H9 (cell line): ENCODE measurements at regions not wholly inside any gene's neighbourhood (a gene's known extent, or its start where the extent isn't known, plus 50 kb on each side); places are given as distances from the start of the nearest gene placed in this dataset.

Source experiments
- DNase-seq: peaks from one replicate; pipeline ENCODE4 v3.0.0-alpha.2; 2017
- H2AFZ ChIP-seq: one replicate; pipeline ENCODE4 v1.6.1; 2013; ENCODE audit warnings: mild to moderate bottlenecking, low read length, control low read depth, moderate library complexity
- H2AK5ac ChIP-seq: 2 replicates; pipeline ENCODE4 v1.6.1; 2013; ENCODE audit warnings: low read length, control low read depth, mixed read lengths; ENCODE audit not compliant: insufficient read length
- H2BK120ac ChIP-seq: one replicate; pipeline ENCODE4 v1.6.1; 2013; ENCODE audit warnings: low read depth, mild to moderate bottlenecking, low read length, control low read depth, inconsistent platforms; ENCODE audit not compliant: poor library complexity, severe bottlenecking
- H2BK12ac ChIP-seq: 2 replicates; pipeline ENCODE4 v1.6.1; 2013; ENCODE audit warnings: low read length, control low read depth, mixed read lengths, low read depth; ENCODE audit not compliant: insufficient read length
- H2BK15ac ChIP-seq: 2 replicates; pipeline ENCODE4 v1.6.1; 2013; ENCODE audit warnings: low read depth, low read length, control low read depth
- H2BK20ac ChIP-seq: one replicate; pipeline ENCODE4 v1.6.1; 2013; ENCODE audit warnings: low read depth, mild to moderate bottlenecking, low read length, control low read depth, inconsistent platforms; ENCODE audit not compliant: poor library complexity, severe bottlenecking
- H2BK5ac ChIP-seq: 2 replicates; pipeline ENCODE4 v1.6.1; 2013; ENCODE audit warnings: low read length, control low read depth, mixed read lengths; ENCODE audit not compliant: insufficient read length
- H3K14ac ChIP-seq: 2 replicates; pipeline ENCODE4 v1.6.1; 2013; ENCODE audit warnings: low read length, control low read depth; ENCODE audit not compliant: insufficient read depth
- H3K18ac ChIP-seq: 2 replicates; pipeline ENCODE4 v1.6.1; 2013; ENCODE audit warnings: low read depth, mild to moderate bottlenecking, mixed read lengths, low read length, control low read depth; ENCODE audit not compliant: insufficient read length
- H3K23ac ChIP-seq: 2 replicates; pipeline ENCODE4 v1.6.1; 2013; ENCODE audit warnings: low read length, control low read depth, mixed read lengths, low read depth; ENCODE audit not compliant: insufficient read length
- H3K23me2 ChIP-seq: 2 replicates; pipeline ENCODE4 v1.6.1; 2013; ENCODE audit warnings: low read depth, mild to moderate bottlenecking, mixed read lengths, low read length, control low read depth; ENCODE audit not compliant: insufficient read length, poor library complexity, severe bottlenecking
- H3K27ac ChIP-seq: 2 replicates; pipeline ENCODE4 v1.5.1; 2013; ENCODE audit warnings: low read length, control low read depth, mixed read lengths, low read depth; ENCODE audit not compliant: insufficient read length
- H3K27me3 ChIP-seq: 2 replicates; pipeline ENCODE4 v1.6.1; 2013; ENCODE audit warnings: low read length, control low read depth, inconsistent platforms; ENCODE audit not compliant: insufficient read depth
- H3K4ac ChIP-seq: 2 replicates; pipeline ENCODE4 v1.6.1; 2013; ENCODE audit warnings: low read depth, mild to moderate bottlenecking, control low read depth, inconsistent platforms, low read length, moderate library complexity
- H3K4me1 ChIP-seq: 2 replicates; pipeline ENCODE4 v1.6.1; 2013; ENCODE audit warnings: low read length, control low read depth, inconsistent platforms; ENCODE audit not compliant: insufficient read depth
- H3K4me2 ChIP-seq: 2 replicates; pipeline ENCODE4 v1.6.1; 2013; ENCODE audit warnings: low read length, control low read depth, mixed read lengths; ENCODE audit not compliant: insufficient read length, insufficient read depth
- H3K56ac ChIP-seq: 2 replicates; pipeline ENCODE4 v1.6.1; 2013; ENCODE audit warnings: low read depth, mild to moderate bottlenecking, mixed read lengths, low read length, control low read depth; ENCODE audit not compliant: insufficient read length
- H3K79me1 ChIP-seq: 2 replicates; pipeline ENCODE4 v1.6.1; 2013; ENCODE audit warnings: low read depth, mild to moderate bottlenecking, moderate library complexity, low read length, control low read depth, inconsistent platforms; ENCODE audit not compliant: insufficient read depth, poor library complexity, severe bottlenecking
- H3K79me2 ChIP-seq: 2 replicates; pipeline ENCODE4 v1.6.1; 2013; ENCODE audit warnings: low read length, control low read depth, inconsistent platforms; ENCODE audit not compliant: insufficient read depth
- H3K9ac ChIP-seq: 2 replicates; pipeline ENCODE4 v1.6.1; 2013; ENCODE audit warnings: low read length, control low read depth, mixed read lengths; ENCODE audit not compliant: insufficient read length; ENCODE audit errors: extremely low read depth
- H3K9me3 ChIP-seq: one replicate; pipeline ENCODE4 v1.6.1; 2013; ENCODE audit warnings: low read depth, low read length, inconsistent platforms; ENCODE audit not compliant: control insufficient read depth
- H3T11ph ChIP-seq: one replicate; pipeline ENCODE4 v1.6.1; 2013; ENCODE audit warnings: mild to moderate bottlenecking, low read length, control low read depth, inconsistent platforms
- H4K20me1 ChIP-seq: one replicate; pipeline ENCODE4 v1.6.1; 2013; ENCODE audit not compliant: control insufficient read depth, insufficient read length, insufficient read depth
- H4K5ac ChIP-seq: 2 replicates; pipeline ENCODE4 v1.6.1; 2013; ENCODE audit warnings: low read depth, mild to moderate bottlenecking, mixed read lengths, low read length, control low read depth; ENCODE audit not compliant: insufficient read length
- H4K8ac ChIP-seq: replicated peaks from 2 replicates; pipeline ENCODE4 v1.6.1; 2013; ENCODE audit warnings: low read length, control low read depth, mixed read lengths, low read depth; ENCODE audit not compliant: insufficient read length
- H4K91ac ChIP-seq: 2 replicates; pipeline ENCODE4 v1.6.1; 2013; ENCODE audit warnings: low read depth, mild to moderate bottlenecking, moderate library complexity, mixed read lengths, low read length, control low read depth; ENCODE audit not compliant: insufficient read length
- H3K27ac Mint-ChIP-seq, 3 experiments: 2 replicates in 2 of 3; 3 replicates in 1 of 3; pipeline ENCODE4 v1.8.0; 2020 to 2021; ENCODE audit warnings: mixed read lengths in 3 of 3, mild to moderate bottlenecking in 1 of 3, moderate library complexity in 1 of 3
- H3K27me3 Mint-ChIP-seq: 2 replicates; pipeline ENCODE4 v1.8.0; 2021; ENCODE audit warnings: low read depth, mild to moderate bottlenecking, moderate library complexity, mixed read lengths
- H3K36me3 Mint-ChIP-seq, 3 experiments: 2 replicates in 2 of 3; 3 replicates in 1 of 3; pipeline ENCODE4 v1.8.0; 2020 to 2021; ENCODE audit warnings: low read depth in 3 of 3, mixed read lengths in 3 of 3; ENCODE audit not compliant: insufficient read depth in 1 of 3
- H3K4me1 Mint-ChIP-seq, 2 experiments: 2 replicates each; pipeline ENCODE4 v1.8.0; 2020; ENCODE audit warnings: mixed read lengths in 2 of 2
- H3K4me3 Mint-ChIP-seq, 2 experiments: 2 replicates in 1 of 2; 3 replicates in 1 of 2; pipeline ENCODE4 v1.8.0; 2020 to 2021; ENCODE audit warnings: mild to moderate bottlenecking in 2 of 2, mixed read lengths in 2 of 2, moderate library complexity in 1 of 2
- H3K9me3 Mint-ChIP-seq, 2 experiments: 2 replicates in 1 of 2; 3 replicates in 1 of 2; pipeline ENCODE4 v1.8.0; 2020; ENCODE audit warnings: mild to moderate bottlenecking in 2 of 2, mixed read lengths in 2 of 2, moderate library complexity in 1 of 2
- CTCF ChIP-seq: fragments of 200-600 bp; sonication (generic); conservative IDR thresholded peaks from 3 replicates; pipeline ENCODE4 v1.8.0; 2021; ENCODE audit warnings: antibody characterized with exemption, mild to moderate bottlenecking

- Histone ChIP-seq H3K4me2 (no peak overlapping the region), H3K27ac (no peak overlapping the region), H2BK120ac (no peak overlapping the region), H3K9me3 (no peaks in the 10 kb centered on the region), H3K9ac (no peak overlapping the region), H4K20me1 (no peaks in the 10 kb centered on the region), H2BK12ac (no peak overlapping the region), H3K23me2 (no peaks in the 10 kb centered on the region), H3K18ac (no peak overlapping the region), H2AFZ (no peak overlapping the region), H4K5ac (no peak overlapping the region), H3K27me3 (no peaks in the 10 kb centered on the region), H2AK5ac (no peak overlapping the region), H3K4ac (no peak overlapping the region), H4K91ac (no peak overlapping the region), H3K4me1 (no peaks in the 10 kb centered on the region), H3K23ac (no peak overlapping the region), H2BK20ac (no peak overlapping the region), H3T11ph (no peak overlapping the region), H4K8ac (no peak overlapping the region), H2BK5ac (no peak overlapping the region), H3K79me2 (no peaks in the 10 kb centered on the region), H3K56ac (no peak overlapping the region), H3K14ac (no peak overlapping the region), H2BK15ac (no peak overlapping the region), H3K79me1 (no peaks in the 10 kb centered on the region)
- Mint-ChIP-seq H3K4me3 (no peak overlapping the region), H3K27me3 (no peaks in the 10 kb centered on the region), H3K27ac (no peak overlapping the region), H3K9me3 (no peaks in the 10 kb centered on the region), H3K4me1 (peaks cover 3 to 6% of the 10 kb centered on the region in 2 experiments; a peak in 2 of 4 replicates), H3K36me3 (no peaks in the 10 kb centered on the region)
- no peak for DNase-seq
- no peak for TF ChIP-seq CTCF
These were observed 116.1 kb upstream of the FUT8 start for GRCh38 chr14:65296402-65296801.
